ENCODE measurements at regions not wholly inside any gene's neighbourhood (a gene's known extent, or its start where the extent isn't known, plus 50 kb on each side); places are given as distances from the start of the nearest gene placed in this dataset.

GRCh38 chr9:134538856-134539566 lies 102.6 kb upstream of the COL5A1 start:
- Histone ChIP-seq H3K27ac (ENCODE audit: low read depth, low read length, poor library complexity, severe bottlenecking) (no peak overlapping the region), H3K36me3 (ENCODE audit: insufficient read depth, low read length, poor library complexity, severe bottlenecking) (no peaks in the 10 kb centered on the region), H3K27me3 (replicated peaks; ENCODE audit: insufficient read depth, low read depth, low read length, poor library complexity) (no peaks in the 10 kb centered on the region), H3K4me1 (ENCODE audit: insufficient read depth, low read length, poor library complexity, severe bottlenecking) (no peaks in the 10 kb centered on the region), H3K9me3 (ENCODE audit: low read depth, low read length, poor library complexity, severe bottlenecking) (no peaks in the 10 kb centered on the region), H3K4me3 (ENCODE audit: low read depth, low read length, poor library complexity, severe bottlenecking) (no peak overlapping the region)
- TF ChIP-seq CTCF (conservative IDR thresholded peaks at IDR 0.05; ENCODE audit: low read depth, low read length) (no peak), EZH2 (IDR thresholded peaks at IDR 0.05; ENCODE audit: borderline replicate concordance, low read depth, low read length, poor library complexity, severe bottlenecking) (no peak)
- BruUV-seq (replicated peaks): no TSS peak
- intact Hi-C loops (cut with micrococcal nuclease; ENCODE audit: unreplicated experiment): no loop called here
- no peak for DNase-seq (ENCODE audit: low spot score)
- ChIA-PET POLR2A (ENCODE audit: low non-redundant PET) (no interaction called here), CTCF (no interaction called here)

- intact Hi-C loops (cut with micrococcal nuclease; ENCODE audit: unreplicated experiment): no loop called here
- no peak for DNase-seq (ENCODE audit: low spot score)
- H3K27ac ChIP-seq (ENCODE audit: low read depth, low read length, poor library complexity, severe bottlenecking): no peak overlapping the region
- H3K9me3 ChIP-seq (ENCODE audit: low read depth, low read length, poor library complexity, severe bottlenecking): no peaks in the 10 kb centered on the region
- peaks cover 4% of the 10 kb centered on the region for H3K4me1 ChIP-seq (ENCODE audit: insufficient read depth, low read length, poor library complexity, severe bottlenecking)
- no peaks in the 10 kb centered on the region for H3K36me3 ChIP-seq (ENCODE audit: insufficient read depth, low read length, poor library complexity, severe bottlenecking)
- no TSS peak for BruUV-seq (replicated peaks)
- ChIA-PET CTCF (no interaction called here), POLR2A (ENCODE audit: low non-redundant PET) (no interaction called here)
- TF ChIP-seq EZH2 (IDR thresholded peaks at IDR 0.05; ENCODE audit: borderline replicate concordance, low read depth, low read length, poor library complexity, severe bottlenecking): no peak
- no peak for TF ChIP-seq CTCF (conservative IDR thresholded peaks at IDR 0.05; ENCODE audit: low read depth, low read length)
- no peak overlapping the region for H3K4me3 ChIP-seq (ENCODE audit: low read depth, low read length, poor library complexity, severe bottlenecking)
- H3K27me3 ChIP-seq (replicated peaks; ENCODE audit: insufficient read depth, low read depth, low read length, poor library complexity): no peaks in the 10 kb centered on the region
Observed at GRCh38 chr9:134539586-134540194, 101.9 kb upstream of the COL5A1 start.

- no peak for DNase-seq (ENCODE audit: low spot score)
- no peak for TF ChIP-seq EZH2 (IDR thresholded peaks at IDR 0.05; ENCODE audit: borderline replicate concordance, low read depth, low read length, poor library complexity, severe bottlenecking)
- TF ChIP-seq CTCF (conservative IDR thresholded peaks at IDR 0.05; ENCODE audit: low read depth, low read length): no peak
- no peak overlapping the region for H3K4me3 ChIP-seq (ENCODE audit: low read depth, low read length, poor library complexity, severe bottlenecking)
- BruUV-seq (replicated peaks): no TSS peak
- H3K36me3 ChIP-seq (ENCODE audit: insufficient read depth, low read length, poor library complexity, severe bottlenecking): no peaks in the 10 kb centered on the region
- intact Hi-C loops (cut with micrococcal nuclease; ENCODE audit: unreplicated experiment): no loop called here
- no peaks in the 10 kb centered on the region for H3K27me3 ChIP-seq (replicated peaks; ENCODE audit: insufficient read depth, low read depth, low read length, poor library complexity)
- ChIA-PET CTCF (no interaction called here), POLR2A (ENCODE audit: low non-redundant PET) (no interaction called here)
- no peak overlapping the region for H3K27ac ChIP-seq (ENCODE audit: low read depth, low read length, poor library complexity, severe bottlenecking)
- no peaks in the 10 kb centered on the region for H3K9me3 ChIP-seq (ENCODE audit: low read depth, low read length, poor library complexity, severe bottlenecking)
- H3K4me1 ChIP-seq (ENCODE audit: insufficient read depth, low read length, poor library complexity, severe bottlenecking): peaks cover 8% of the 10 kb centered on the region
Observed at GRCh38 chr9:134540276-134541096, 101.1 kb upstream of the COL5A1 start.
